Stimulated activated naive CD8-positive, alpha-beta T cell treated with anti-CD3 and anti-CD28 coated beads, Interleukin-15, Interleukin-2, amounts not matched to agents 100 U/mL and 50 U/mL, for 24 hours (primary cell): ENCODE measurements at regions not wholly inside any gene's neighbourhood (a gene's known extent, or its start where the extent isn't known, plus 50 kb on each side); places are given as distances from the start of the nearest gene placed in this dataset.
"Not testable (repeated sequence)": the region's sequence is repeated elsewhere in the genome, so short reads cannot be mapped to it uniquely, and the experiment has no call there.

Experiments
- ATAC-seq: fragments of 150-1000 bp; cut with Tn5 transposase; one replicate; pipeline ENCODE4 v1.10.0; 2021
- DNase-seq: peaks from one replicate; pipeline ENCODE4 v3.0.0; 2021

- ATAC-seq, DNase-seq: not testable (repeated sequence)
Measured at GRCh38 chr5:101743000-101743399, 553.1 kb downstream of the SLCO4C1 start.

GRCh38 chr5:101728933-101729332 is 567.2 kb downstream of the SLCO4C1 start:
- DNase-seq: no peak
- ATAC-seq: no peak

GRCh38 chr5:101721543-101721942 is 574.5 kb downstream of the SLCO4C1 start:
- DNase-seq (no peak), ATAC-seq (no peak)

- no peak for ATAC-seq
- no peak for DNase-seq
Measured at GRCh38 chr5:101720033-101720432, 576.1 kb downstream of the SLCO4C1 start.

- no peak for ATAC-seq
- no peak for DNase-seq
Measured at GRCh38 chr5:101717721-101718120, 578.4 kb downstream of the SLCO4C1 start.

- ATAC-seq: no peak
Measured at GRCh38 chr5:101716941-101717340, 579.1 kb downstream of the SLCO4C1 start.

GRCh38 chr5:101715790-101716189 is 580.3 kb downstream of the SLCO4C1 start:
- DNase-seq, ATAC-seq: not testable (repeated sequence)

More at GRCh38 chr5:101716941-101717340, 579.1 kb downstream of the SLCO4C1 start:
- no peak for DNase-seq

- ATAC-seq: no peak
- no peak for DNase-seq
Measured at GRCh38 chr5:101689306-101689705, 606.8 kb downstream of the SLCO4C1 start.

- DNase-seq: no peak
- no peak for ATAC-seq
Measured at GRCh38 chr5:101688156-101688555, 607.9 kb downstream of the SLCO4C1 start.

- DNase-seq (no peak), ATAC-seq (no peak)
Measured at GRCh38 chr5:101687349-101687985, 608.6 kb downstream of the SLCO4C1 start.

GRCh38 chr5:101686536-101687157 is 609.4 kb downstream of the SLCO4C1 start:
- DNase-seq: no peak
- ATAC-seq: no peak

- no peak for ATAC-seq
- no peak for DNase-seq
Measured at GRCh38 chr5:101679816-101680215, 616.3 kb downstream of the SLCO4C1 start.

GRCh38 chr5:101678481-101679193 is 617.4 kb downstream of the SLCO4C1 start:
- DNase-seq (peak; percentile 48), ATAC-seq (peak; percentile 28)

- ATAC-seq (no peak), DNase-seq (no peak)
Measured at GRCh38 chr5:101677961-101678360, 618.1 kb downstream of the SLCO4C1 start.

GRCh38 chr5:101676646-101677045 is 619.4 kb downstream of the SLCO4C1 start:
- ATAC-seq: no peak
- no peak for DNase-seq

GRCh38 chr5:101675510-101676219 is 620.4 kb downstream of the SLCO4C1 start:
- ATAC-seq (no peak), DNase-seq (no peak)

GRCh38 chr5:101673120-101673519 is 623.0 kb downstream of the SLCO4C1 start:
- no peak for DNase-seq
- ATAC-seq: no peak

GRCh38 chr5:101664071-101664791 is 631.9 kb downstream of the SLCO4C1 start:
- ATAC-seq (no peak), DNase-seq (no peak)

- no peak for DNase-seq
- no peak for ATAC-seq
Measured at GRCh38 chr5:101663543-101663942, 632.5 kb downstream of the SLCO4C1 start.

GRCh38 chr5:101662263-101662662 is 633.8 kb downstream of the SLCO4C1 start:
- no peak for DNase-seq
- no peak for ATAC-seq

- DNase-seq (no peak), ATAC-seq (no peak)
Measured at GRCh38 chr5:101658433-101658832, 637.7 kb downstream of the SLCO4C1 start.

- no peak for DNase-seq
- no peak for ATAC-seq
Measured at GRCh38 chr5:101653996-101654395, 642.1 kb downstream of the SLCO4C1 start.
